Pancreas (tissue), 10 donors: ENCODE measurements at regions not wholly inside any gene's neighbourhood (a gene's known extent, or its start where the extent isn't known, plus 50 kb on each side); places are given as distances from the start of the nearest gene placed in this dataset.

ENCODE experiments used
- ATAC-seq, 4 donors: fragments of 200-7000 bp; cut with Tn5 transposase; one replicate each; pipeline versions ENCODE4 v1.8.0 to v1.9.1; 2020; ENCODE audit warnings: mild to moderate bottlenecking in 4 of 4, moderate library complexity in 4 of 4
- DNase-seq, 6 donors: peaks; one replicate each; pipeline ENCODE4 v3.0.0-alpha.2; 2020
- FAIRE-seq: peaks from 2 replicates; lab custom pipeline; 2012; peaks lifted over from hg19 to GRCh38; lab: Jason Lieb, UNC
- H3K27ac ChIP-seq, 4 donors: fragments of 200-600 bp; sonication (generic); 1 replicate in 3 of 4; 2 replicates in 1 of 4; pipeline versions ENCODE4 v1.5.0 to v1.8.0; 2020
- H3K27me3 ChIP-seq, 4 donors: fragments of 200-600 bp; one replicate each; pipeline ENCODE4 v1.8.0; 2021
- H3K36me3 ChIP-seq, 3 donors: fragments of 200-600 bp; sonication (generic) in 1 of 3; one replicate each; pipeline versions ENCODE4 v1.5.0 to v1.8.0; 2020 to 2021
- H3K4me1 ChIP-seq, 3 donors: fragments of 200-600 bp; one replicate each; pipeline ENCODE4 v1.8.0; 2021
- H3K4me3 ChIP-seq, 4 donors: fragments of 200-600 bp; sonication (generic) in 2 of 4; one replicate each; pipeline versions ENCODE4 v1.5.0 to v1.8.0; 2020 to 2021
- H3K9me3 ChIP-seq, 4 donors: fragments of 200-600 bp; one replicate each; pipeline ENCODE4 v1.8.0; 2021
- WGBS, 2 donors: extraction: QIAGEN DNeasy Blood & Tissue Kit; methylation state at CpG; one replicate each; pipeline ENCODE4 v1.1.7; 2013; 5-methylcytosine and 5-hydroxymethylcytosine counted together
- intact Hi-C, 3 donors: fragments of 100-400 bp; cut with DNase I; formaldehyde crosslinking; loops; one replicate each; pipeline versions ENCODE4 v1.11.1 to v1.14.2; 2022
- TF ChIP-seq, protein P1 (sequence below), 4 donors: fragments of 200-600 bp; sonication (generic) in 3 of 4; IDR thresholded peaks; one replicate each; pipeline versions ENCODE4 v1.5.0 to v1.8.0; 2021; ENCODE audit warnings: antibody characterized with exemption in 4 of 4
- donor health status: healthy with polysubstance abuse.
- donor health status: DM: no; HTN: no; CAD: no; lungs with moderate emphysema.
- donor health status: DM: no; HTN: no; CAD: no.
- donor health status: control.
- donor health status: control.
- donor health status: Bipolar disorder and iron deficiency.
- donor health status: DM: yes; HTN: yes; CAD: no.
- donor health status: DM: no; HTN: no; CAD: no.
- donor health status: DM: no; HTN: no; CAD: no.
- donor health status: DM: yes; HTN: yes; CAD: no.

DNA sequence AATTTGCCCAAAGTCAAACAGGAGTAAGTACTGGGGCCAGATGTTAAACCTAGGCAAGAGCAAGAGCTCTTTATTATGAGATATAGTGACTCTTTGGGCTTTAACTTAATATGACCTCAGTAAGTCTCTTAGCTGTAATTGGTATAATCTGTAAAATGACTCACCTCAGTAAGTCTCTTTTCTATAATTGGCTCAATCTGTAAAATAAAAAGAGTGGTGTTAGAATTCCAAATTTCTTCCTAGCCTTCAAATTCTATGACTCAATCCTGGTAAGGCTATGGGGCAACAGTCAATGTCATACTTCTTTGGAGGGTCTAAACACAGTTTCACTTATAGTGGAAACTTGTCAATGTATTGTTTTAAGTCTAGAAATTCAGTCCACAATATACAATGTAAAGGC is 1608.9 kb upstream of the PIK3C3 start:
- DNase-seq (no peak), FAIRE-seq (no peak), ATAC-seq (no peak)
- Histone ChIP-seq H3K27me3 (no peaks in the 10 kb centered on the region), H3K36me3 (no peaks in the 10 kb centered on the region), H3K27ac (no peak overlapping the region), H3K4me1 (no peaks in the 10 kb centered on the region), H3K4me3 (no peak overlapping the region), H3K9me3 (no peaks in the 10 kb centered on the region)
- TF ChIP-seq, protein P1, sequence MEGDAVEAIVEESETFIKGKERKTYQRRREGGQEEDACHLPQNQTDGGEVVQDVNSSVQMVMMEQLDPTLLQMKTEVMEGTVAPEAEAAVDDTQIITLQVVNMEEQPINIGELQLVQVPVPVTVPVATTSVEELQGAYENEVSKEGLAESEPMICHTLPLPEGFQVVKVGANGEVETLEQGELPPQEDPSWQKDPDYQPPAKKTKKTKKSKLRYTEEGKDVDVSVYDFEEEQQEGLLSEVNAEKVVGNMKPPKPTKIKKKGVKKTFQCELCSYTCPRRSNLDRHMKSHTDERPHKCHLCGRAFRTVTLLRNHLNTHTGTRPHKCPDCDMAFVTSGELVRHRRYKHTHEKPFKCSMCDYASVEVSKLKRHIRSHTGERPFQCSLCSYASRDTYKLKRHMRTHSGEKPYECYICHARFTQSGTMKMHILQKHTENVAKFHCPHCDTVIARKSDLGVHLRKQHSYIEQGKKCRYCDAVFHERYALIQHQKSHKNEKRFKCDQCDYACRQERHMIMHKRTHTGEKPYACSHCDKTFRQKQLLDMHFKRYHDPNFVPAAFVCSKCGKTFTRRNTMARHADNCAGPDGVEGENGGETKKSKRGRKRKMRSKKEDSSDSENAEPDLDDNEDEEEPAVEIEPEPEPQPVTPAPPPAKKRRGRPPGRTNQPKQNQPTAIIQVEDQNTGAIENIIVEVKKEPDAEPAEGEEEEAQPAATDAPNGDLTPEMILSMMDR (IDR thresholded peaks at IDR 0.05), result no peak
- intact Hi-C loops, result no loop called here

DNA sequence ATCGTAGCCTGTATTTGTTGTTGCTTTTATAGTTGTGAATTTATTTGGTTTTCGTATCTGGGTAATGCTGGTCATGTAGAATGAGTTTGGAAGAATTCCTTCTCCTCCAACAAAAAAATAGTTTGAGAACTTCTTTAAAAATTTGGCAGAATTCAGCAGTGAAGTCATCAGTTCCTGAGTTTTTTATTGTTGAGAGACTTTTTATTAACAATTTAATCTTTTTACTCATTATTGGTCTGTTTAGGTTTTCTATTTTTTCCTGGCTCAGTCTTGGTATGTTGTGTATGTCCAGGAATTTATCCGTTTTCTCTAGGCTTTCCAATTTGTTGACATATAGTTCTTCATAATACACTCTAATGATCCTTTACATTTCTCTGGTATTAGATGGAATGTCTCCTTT is 1613.3 kb upstream of the PIK3C3 start:
- Histone ChIP-seq H3K4me1 (no peaks in the 10 kb centered on the region), H3K36me3 (no peaks in the 10 kb centered on the region), H3K27ac (no peak overlapping the region), H3K9me3 (no peaks in the 10 kb centered on the region), H3K4me3 (no peak overlapping the region), H3K27me3 (no peaks in the 10 kb centered on the region)
- FAIRE-seq (no peak), DNase-seq (no peak), ATAC-seq (no peak)
- 42 to 64% methylated on average over 3 of the region's 3 CpGs for WGBS, 2 donors
- TF ChIP-seq, protein P1 (IDR thresholded peaks at IDR 0.05), result no peak
- intact Hi-C loops, result no loop called here

DNA sequence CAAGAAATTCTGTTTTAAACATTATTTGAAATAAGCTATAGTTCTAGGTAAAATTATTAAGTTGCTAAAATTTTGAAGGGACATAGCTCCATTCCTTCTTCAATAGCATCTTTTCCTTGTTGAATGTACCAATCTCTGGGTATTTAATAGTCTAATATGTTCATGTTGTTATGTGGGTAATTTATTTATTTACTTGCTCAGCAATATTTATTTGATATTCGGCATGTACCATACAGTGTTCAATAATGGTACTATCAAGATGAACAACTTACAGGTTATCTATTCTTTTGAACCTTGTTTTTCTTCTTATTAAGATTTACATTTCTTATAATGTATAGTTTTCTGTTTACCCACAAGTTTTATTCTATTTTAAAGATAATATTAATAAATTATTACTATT is 1616.8 kb upstream of the PIK3C3 start:
- FAIRE-seq (peak; percentile 5), ATAC-seq (no peak), DNase-seq (no peak)
- H3K9me3 ChIP-seq, result no peaks in the 10 kb centered on the region
- no peaks in the 10 kb centered on the region for H3K36me3 ChIP-seq
- no peak overlapping the region for H3K4me3 ChIP-seq
- no peak overlapping the region for H3K27ac ChIP-seq
- intact Hi-C loops, result no loop called here
- TF ChIP-seq, protein P1 (IDR thresholded peaks at IDR 0.05), result no peak
- H3K4me1 ChIP-seq, result no peaks in the 10 kb centered on the region
- no peaks in the 10 kb centered on the region for H3K27me3 ChIP-seq
- 70 to 74% methylated on average over 1 of the region's 1 CpG for WGBS, 2 donors

DNA sequence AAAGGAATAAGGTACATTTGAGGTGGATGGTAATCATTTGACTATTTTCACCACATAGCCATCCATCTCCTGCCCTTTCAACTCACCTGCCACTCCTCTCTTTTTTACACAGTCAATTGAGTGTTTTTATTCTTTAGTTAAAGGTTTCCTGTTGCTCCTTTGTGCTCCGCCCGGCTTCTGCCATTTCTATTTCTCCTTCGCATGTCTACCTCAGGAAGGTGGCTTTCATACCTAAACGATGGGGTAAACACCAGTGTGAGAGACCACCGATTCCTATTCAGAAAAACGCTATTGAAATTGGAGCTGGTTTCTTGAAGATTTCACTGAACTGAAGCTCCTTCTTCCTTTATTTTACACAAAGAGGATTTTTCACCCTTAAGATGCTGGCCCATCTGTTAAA is 1628.0 kb upstream of the PIK3C3 start:
- intact Hi-C loops, result no loop called here
- FAIRE-seq, result no peak

DNA sequence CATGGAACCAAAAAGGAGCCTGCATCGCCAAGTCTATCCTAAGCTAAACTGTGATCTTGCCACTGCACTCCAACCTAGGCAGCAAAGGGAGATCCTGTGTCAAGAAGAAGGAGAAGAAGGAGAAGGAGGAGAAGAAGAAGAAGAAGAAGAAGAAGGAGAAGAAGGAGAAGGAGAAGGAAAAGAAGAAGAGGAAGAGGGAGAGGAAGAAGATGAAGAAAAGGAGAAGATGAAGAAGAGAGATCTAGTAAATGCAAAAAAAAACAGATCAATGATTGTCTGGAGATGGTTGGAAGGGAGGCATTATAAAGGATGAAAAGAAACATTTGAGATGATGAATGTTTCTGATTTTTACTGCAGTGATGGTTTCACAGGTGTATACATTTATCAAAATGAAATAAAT is 1629.0 kb upstream of the PIK3C3 start:
- 66 to 89% methylated on average over 1 of the region's 1 CpG for WGBS, 2 donors
- no peak for ATAC-seq

More for the DNA sequence above, 1628.0 kb upstream of the PIK3C3 start:
- ATAC-seq (no peak), DNase-seq (no peak)
- TF ChIP-seq, protein P1 (IDR thresholded peaks at IDR 0.05), result no peak
- no peaks in the 10 kb centered on the region for H3K9me3 ChIP-seq
- H3K36me3 ChIP-seq, result no peaks in the 10 kb centered on the region
- H3K4me3 ChIP-seq, result no peak overlapping the region
- 52 to 59% methylated on average over 6 of the region's 6 CpGs for WGBS, 2 donors
- no peaks in the 10 kb centered on the region for H3K4me1 ChIP-seq
- H3K27me3 ChIP-seq, result no peaks in the 10 kb centered on the region
- H3K27ac ChIP-seq, result no peak overlapping the region

More for the DNA sequence above, 1629.0 kb upstream of the PIK3C3 start:
- H3K27ac ChIP-seq, result no peak overlapping the region
- H3K4me3 ChIP-seq, result no peak overlapping the region
- no peaks in the 10 kb centered on the region for H3K36me3 ChIP-seq
- no peaks in the 10 kb centered on the region for H3K9me3 ChIP-seq
- intact Hi-C loops, result no loop called here
- no peak for DNase-seq
- TF ChIP-seq, protein P1 (IDR thresholded peaks at IDR 0.05), result no peak
- H3K27me3 ChIP-seq, result no peaks in the 10 kb centered on the region
- no peak for FAIRE-seq
- H3K4me1 ChIP-seq, result no peaks in the 10 kb centered on the region
